ENCODE measurements at regions not wholly inside any gene's neighbourhood (a gene's known extent, or its start where the extent isn't known, plus 50 kb on each side); places are given as distances from the start of the nearest gene placed in this dataset.

DNA sequence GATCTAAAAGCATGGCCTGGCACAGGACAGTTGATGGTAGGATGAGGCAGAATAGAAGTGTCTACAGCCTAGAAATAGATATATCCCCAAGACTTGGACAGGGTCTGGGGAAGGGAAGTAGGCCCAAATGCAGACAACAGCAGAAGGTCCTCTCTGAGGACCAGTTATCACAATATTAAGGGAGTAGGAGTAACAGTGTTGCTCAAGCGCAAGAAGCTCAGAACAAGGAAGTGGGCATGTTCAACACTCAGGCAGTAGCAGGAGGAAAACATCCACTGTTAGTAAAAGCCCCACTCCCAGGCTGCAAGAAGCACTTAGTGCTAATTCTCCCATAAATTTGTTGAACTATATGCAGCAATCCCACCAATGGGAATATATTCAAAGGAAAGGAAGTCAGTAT is 314.7 kb downstream of the METTL4 start:
- intact Hi-C loops (cut with DNase I): no loop called here
- DNase-seq: no peak

DNA sequence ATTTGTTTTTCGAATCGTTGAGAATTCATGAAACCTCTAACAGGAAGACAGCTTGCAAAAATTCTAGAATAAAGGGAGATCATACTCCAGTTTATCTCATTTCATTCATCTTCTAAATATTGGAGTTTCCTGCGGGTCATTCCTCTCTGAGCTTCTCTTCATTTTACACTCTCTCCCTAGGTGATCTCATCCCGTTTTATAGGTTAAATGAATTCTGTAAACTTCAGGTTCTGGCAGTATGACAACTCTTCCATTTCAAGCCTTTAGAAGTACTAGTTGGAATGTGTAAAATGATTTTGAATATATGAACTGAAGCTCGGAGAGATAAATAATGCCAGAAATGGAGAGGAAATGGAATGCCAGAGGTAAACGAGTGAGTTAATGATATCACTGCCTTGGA is 312.4 kb downstream of the METTL4 start:
- DNase-seq (no peak), ATAC-seq (no peak)
- Histone ChIP-seq H3K4me3 (no peak overlapping the region), H3K27ac (no peak overlapping the region), H3K27me3 (ENCODE audit: insufficient read depth in 3 of 3, low read length in 2 of 3) (no peaks in the 10 kb centered on the region), H3K4me1 (no peaks in the 10 kb centered on the region), H3K36me3 (ENCODE audit: insufficient read depth in 1 of 2, low read depth in 1 of 2) (no peaks in the 10 kb centered on the region), H3K9me3 (peaks cover 6% of the 10 kb centered on the region)
- TF ChIP-seq, protein P1, sequence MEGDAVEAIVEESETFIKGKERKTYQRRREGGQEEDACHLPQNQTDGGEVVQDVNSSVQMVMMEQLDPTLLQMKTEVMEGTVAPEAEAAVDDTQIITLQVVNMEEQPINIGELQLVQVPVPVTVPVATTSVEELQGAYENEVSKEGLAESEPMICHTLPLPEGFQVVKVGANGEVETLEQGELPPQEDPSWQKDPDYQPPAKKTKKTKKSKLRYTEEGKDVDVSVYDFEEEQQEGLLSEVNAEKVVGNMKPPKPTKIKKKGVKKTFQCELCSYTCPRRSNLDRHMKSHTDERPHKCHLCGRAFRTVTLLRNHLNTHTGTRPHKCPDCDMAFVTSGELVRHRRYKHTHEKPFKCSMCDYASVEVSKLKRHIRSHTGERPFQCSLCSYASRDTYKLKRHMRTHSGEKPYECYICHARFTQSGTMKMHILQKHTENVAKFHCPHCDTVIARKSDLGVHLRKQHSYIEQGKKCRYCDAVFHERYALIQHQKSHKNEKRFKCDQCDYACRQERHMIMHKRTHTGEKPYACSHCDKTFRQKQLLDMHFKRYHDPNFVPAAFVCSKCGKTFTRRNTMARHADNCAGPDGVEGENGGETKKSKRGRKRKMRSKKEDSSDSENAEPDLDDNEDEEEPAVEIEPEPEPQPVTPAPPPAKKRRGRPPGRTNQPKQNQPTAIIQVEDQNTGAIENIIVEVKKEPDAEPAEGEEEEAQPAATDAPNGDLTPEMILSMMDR (IDR thresholded peaks at IDR 0.05): no peak
- intact Hi-C loops (cut with DNase I): no loop called here
- 73 to 79% (median 78%) methylated on average over 6 of the region's 6 CpGs for WGBS, 3 donors

More for the DNA sequence above, 314.7 kb downstream of the METTL4 start:
- peaks cover 6% of the 10 kb centered on the region for H3K9me3 ChIP-seq
- TF ChIP-seq, protein P1 (IDR thresholded peaks at IDR 0.05): no peak
- no peaks in the 10 kb centered on the region for H3K27me3 ChIP-seq (ENCODE audit: insufficient read depth in 3 of 3, low read length in 2 of 3)
- WGBS, 3 donors: 94 to 100% (median 97%) methylated on average over 1 of the region's 1 CpG
- H3K27ac ChIP-seq: no peak overlapping the region
- H3K4me1 ChIP-seq: no peaks in the 10 kb centered on the region
- H3K4me3 ChIP-seq: no peak overlapping the region
- ATAC-seq: no peak
- H3K36me3 ChIP-seq (ENCODE audit: insufficient read depth in 1 of 2, low read depth in 1 of 2): no peaks in the 10 kb centered on the region

DNA sequence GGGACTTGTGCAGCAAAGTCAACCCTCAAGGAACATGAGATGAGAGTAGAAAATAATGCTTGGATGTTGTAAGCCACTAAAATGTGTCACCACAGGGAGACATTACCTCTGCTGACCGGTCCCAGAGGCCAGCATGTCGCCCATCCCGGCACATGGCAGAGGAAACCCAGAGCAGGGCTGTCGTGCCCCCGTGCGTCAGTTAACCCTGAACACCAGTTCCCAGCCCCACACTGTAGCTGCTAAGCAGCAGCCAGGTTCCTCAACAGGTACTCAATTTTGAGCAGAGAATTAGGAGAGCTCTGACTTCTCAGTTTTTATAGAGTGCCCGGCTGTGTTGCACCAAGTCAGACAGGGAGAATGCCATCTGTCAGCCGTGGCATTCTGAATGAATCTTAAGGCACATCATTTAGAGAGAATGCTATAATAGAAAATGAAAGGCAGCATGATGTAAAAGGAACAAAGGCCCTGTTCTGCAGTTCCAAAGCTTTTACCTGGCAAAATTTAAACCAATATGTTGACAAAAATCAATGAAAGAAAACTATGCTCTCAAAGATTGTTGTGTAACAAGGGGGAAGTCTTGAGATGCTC is 307.9 kb downstream of the METTL4 start:
- Histone ChIP-seq H3K4me1 (no peaks in the 10 kb centered on the region), H3K36me3 (ENCODE audit: insufficient read depth in 1 of 2, low read depth in 1 of 2) (no peaks in the 10 kb centered on the region), H3K9me3 (no peaks in the 10 kb centered on the region), H3K27ac (no peak overlapping the region), H3K4me3 (no peak overlapping the region), H3K27me3 (ENCODE audit: insufficient read depth in 3 of 3, low read length in 2 of 3) (no peaks in the 10 kb centered on the region)
- TF ChIP-seq, protein P1 (IDR thresholded peaks at IDR 0.05): no peak
- intact Hi-C loops (cut with DNase I): no loop called here
- ATAC-seq (no peak), DNase-seq (no peak)
- WGBS, 3 donors: 84 to 90% (median 84%) methylated on average over 8 of the region's 8 CpGs

DNA sequence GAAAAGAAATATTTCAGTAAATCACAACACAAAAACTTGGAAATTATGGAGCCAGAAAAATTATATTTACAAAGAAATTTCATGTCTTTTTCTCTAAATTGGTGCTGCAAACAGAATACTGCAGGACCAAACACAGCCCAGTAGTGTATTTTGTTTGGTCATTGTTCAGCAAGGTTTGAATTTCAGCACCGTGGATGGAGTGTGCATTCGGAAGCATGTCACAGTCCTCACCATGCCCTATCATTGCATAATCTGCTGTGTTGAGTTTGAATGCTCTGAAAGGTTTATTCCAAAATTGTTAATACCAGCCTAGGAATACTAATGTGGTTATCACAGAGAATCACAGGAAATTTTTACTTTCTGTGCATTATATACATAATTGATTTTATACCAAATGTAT is 296.7 kb downstream of the METTL4 start:
- TF ChIP-seq, protein P1 (IDR thresholded peaks at IDR 0.05): no peak
- Histone ChIP-seq H3K4me3 (no peak overlapping the region), H3K4me1 (no peaks in the 10 kb centered on the region), H3K9me3 (no peaks in the 10 kb centered on the region), H3K36me3 (ENCODE audit: insufficient read depth in 1 of 2, low read depth in 1 of 2) (no peaks in the 10 kb centered on the region), H3K27me3 (ENCODE audit: insufficient read depth in 3 of 3, low read length in 2 of 3) (no peaks in the 10 kb centered on the region), H3K27ac (no peak overlapping the region)
- 58 to 71% (median 58%) methylated on average over 2 of the region's 2 CpGs for WGBS, 3 donors
- ATAC-seq (no peak), DNase-seq (no peak)
- intact Hi-C loops (cut with DNase I): no loop called here

DNA sequence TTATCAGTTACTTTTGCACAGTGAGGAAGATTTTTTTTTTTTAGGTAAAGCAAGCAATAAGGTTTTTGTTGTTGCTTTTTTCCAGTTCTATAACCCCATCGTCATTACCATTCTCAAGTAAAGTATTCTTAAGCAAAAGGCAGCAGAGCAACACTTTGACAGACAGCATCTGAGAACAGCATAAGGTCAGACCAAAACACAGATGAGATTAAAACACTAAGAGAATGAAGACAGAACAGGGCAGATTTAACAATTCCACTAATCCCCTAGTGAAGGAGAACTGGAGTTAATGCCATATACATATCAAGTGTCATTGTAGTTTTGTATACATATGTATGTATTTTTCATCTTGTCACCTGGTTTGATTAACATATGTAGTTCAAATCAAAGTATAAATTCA is 290.2 kb downstream of the METTL4 start:
- no peak for ATAC-seq
- Histone ChIP-seq H3K36me3 (ENCODE audit: insufficient read depth in 1 of 2, low read depth in 1 of 2) (no peaks in the 10 kb centered on the region), H3K4me3 (no peak overlapping the region), H3K4me1 (no peaks in the 10 kb centered on the region), H3K27ac (no peak overlapping the region), H3K9me3 (no peaks in the 10 kb centered on the region), H3K27me3 (ENCODE audit: insufficient read depth in 3 of 3, low read length in 2 of 3) (no peaks in the 10 kb centered on the region)
- DNase-seq: no peak
- intact Hi-C loops (cut with DNase I): no loop called here
- 66 to 80% (median 71%) methylated on average over 1 of the region's 1 CpG for WGBS, 3 donors
- TF ChIP-seq, protein P1 (IDR thresholded peaks at IDR 0.05): no peak
